GM19328 (cell line): ENCODE measurements at regions not wholly inside any gene's neighbourhood (a gene's known extent, or its start where the extent isn't known, plus 50 kb on each side); places are given as distances from the start of the nearest gene placed in this dataset.

Experiments used
- ATAC-seq: cut with Tn5 transposase; IDR thresholded peaks from one replicate; pipeline ENCODE4 v1.9.1; 2021; ENCODE audit warnings: mild to moderate bottlenecking, moderate library complexity; ENCODE audit not compliant: unreplicated experiment

DNA sequence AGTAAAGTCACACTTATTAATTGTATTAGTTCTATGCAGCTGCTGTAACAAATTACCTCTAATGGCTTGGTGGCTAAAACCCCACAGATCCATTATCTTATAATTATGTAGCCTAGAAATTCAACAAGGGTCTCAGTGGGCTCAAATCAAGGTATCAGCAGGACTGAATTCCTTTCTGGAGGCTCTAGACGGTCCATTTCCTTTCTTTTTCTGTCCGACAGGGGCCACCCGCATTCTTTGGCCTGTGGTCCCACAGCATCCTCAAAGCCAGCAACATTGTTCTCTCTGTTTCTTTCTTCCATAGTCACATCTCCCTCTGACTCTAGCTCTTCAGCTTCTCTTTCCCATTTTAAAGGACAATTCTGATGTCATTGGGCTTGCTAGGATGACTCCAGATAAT is 276.3 kb upstream of the ZNF717 start:
- ATAC-seq: no peak

DNA sequence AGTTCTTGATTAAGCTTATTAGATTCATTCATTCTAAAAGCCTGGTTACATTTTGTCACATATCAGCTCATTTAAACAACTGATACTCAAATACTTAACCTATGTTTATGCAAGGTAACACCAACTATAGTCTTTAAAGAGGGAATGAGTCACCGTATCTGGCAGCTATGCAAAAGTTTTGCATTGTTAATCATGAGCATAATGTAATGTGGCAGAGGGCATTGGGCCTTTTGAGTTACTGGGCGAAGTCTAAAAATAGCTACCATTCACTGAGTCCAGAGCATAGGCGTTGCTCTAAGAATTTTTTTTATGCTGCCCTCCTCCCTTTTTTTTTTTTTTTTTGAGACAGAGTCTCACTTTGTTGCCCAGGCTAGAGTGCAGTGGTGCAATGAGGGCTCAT is 277.7 kb upstream of the ZNF717 start:
- no peak for ATAC-seq

GRCh38 chr3:76063811-76064210 is 278.5 kb upstream of the ZNF717 start:
- no peak for ATAC-seq

DNA sequence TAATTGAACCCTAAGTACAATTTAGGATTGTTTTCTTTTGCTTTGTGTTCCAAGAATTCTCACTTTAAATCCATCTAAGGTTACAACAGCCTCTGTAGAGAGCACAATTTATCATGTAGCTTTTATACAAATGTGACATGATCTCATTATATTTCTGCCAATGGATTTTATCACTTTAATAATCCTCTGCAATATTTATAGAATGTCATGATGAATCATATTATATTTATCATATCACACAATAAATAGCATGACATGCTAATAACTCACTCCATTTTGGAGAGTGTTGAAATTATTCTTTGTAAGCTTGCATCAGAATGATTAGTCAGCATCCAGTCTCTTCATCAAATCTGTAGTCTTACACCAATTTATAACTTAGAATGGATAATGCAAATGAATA is 280.6 kb upstream of the ZNF717 start:
- ATAC-seq: no peak

GRCh38 chr3:76078101-76078500 is 292.8 kb upstream of the ZNF717 start:
- ATAC-seq: no peak

DNA sequence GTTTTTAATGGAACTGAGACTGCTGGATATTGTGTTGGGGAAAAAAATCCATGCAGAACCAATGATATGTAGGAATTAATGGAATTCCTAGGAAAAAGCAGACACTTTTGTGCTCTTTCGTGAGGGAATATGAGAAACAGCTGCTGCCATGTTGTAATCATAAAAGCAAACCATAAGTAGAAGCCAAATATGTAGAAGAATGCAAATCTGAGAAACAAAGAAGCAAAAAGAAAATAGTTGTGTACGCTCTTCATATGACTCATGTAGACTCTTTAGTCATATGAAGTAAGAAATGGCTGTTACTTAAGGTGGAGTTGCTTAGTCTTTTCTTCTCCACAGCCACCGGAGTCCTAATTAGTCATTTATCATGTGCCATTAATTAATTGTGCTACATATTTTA is 298.6 kb upstream of the ZNF717 start:
- no peak for ATAC-seq

DNA sequence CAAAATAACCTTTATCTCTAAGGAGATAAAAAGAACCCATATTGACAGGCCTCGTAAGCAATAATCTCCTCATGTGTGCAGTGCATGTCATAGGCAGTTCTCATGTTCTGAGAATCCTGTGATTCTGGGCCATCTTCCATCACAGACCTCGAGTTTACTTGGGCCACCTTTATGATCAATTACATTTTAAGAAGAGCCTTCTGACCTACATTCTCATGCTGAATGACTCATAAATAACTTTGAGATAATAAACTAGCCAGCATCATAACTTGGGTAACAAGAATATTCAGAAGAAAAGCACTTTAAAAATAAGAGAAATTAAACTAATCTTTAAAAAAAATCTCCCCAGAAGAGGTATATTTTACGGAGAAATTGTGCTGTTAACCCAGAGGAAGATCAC is 310.7 kb upstream of the ZNF717 start:
- no peak for ATAC-seq

DNA sequence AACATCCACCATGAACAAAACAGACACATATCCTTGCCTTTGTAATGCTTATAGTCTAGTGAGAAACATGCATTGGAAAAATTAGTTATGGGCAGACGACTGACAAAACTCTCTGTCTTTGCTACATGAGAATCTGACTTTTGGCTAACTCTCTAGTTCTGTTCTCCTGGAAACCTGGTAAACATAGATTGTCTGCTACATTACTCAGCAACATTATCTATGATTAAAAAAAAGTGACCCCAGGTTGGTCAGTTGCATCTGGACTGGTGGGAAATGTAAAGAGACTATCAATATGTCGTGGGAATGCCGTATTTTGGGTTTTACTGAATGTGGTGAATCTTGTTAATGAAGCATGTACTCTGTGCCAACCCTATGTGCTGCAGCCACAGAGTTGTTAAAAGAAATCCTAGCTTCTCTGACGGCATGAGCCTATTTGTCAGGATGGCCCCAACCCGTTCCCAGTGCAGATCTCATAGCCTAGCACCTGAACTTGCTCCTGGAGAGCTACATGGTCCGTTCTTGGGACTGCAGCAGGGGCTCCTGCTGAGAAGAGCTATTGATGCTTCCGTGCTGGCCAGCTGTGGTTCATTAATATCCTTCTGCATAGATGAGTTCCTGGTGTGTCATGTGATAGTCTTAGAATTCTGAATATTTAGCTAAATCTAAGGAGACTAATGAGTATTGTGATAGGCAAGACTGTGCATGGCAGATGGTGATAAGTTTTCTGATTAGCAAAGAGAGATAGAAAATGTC is 311.7 kb upstream of the ZNF717 start:
- no peak for ATAC-seq

DNA sequence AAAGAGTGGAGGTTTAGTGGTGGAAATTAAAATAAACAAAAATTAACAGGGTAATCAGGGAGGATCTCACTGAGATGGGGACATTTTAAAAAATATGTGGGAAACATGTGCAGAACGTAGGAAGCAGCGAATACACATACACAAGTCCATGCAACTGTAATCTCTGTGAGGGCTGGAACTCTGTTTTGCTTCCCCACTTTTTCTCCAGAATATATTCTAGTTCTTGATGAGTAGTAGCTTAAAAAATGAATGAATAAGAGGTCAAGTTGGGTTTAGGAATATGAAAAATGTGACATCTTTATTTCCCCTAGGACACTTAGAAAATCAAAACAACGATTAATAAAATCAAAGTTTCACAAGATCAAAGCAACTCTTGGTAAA is 312.2 kb upstream of the ZNF717 start:
- ATAC-seq: no peak

DNA sequence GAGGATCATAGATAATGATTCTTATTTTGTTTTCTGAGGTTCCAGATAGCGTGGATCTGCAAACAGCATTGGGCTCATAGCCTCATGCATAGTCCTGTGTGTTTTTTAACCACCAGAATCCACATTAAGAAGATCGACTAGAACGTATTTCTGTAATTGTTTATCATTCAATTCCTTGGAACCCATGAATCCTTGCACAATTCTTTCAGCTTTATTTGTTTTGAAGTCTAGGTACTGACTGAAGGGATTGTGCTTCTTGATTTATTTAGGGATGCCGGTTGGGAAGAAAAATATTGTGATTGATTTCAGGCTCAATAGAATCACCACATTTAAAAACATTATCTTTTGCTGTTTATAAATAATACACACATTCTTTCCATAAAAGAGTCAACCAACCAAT is 314.6 kb upstream of the ZNF717 start:
- no peak for ATAC-seq

DNA sequence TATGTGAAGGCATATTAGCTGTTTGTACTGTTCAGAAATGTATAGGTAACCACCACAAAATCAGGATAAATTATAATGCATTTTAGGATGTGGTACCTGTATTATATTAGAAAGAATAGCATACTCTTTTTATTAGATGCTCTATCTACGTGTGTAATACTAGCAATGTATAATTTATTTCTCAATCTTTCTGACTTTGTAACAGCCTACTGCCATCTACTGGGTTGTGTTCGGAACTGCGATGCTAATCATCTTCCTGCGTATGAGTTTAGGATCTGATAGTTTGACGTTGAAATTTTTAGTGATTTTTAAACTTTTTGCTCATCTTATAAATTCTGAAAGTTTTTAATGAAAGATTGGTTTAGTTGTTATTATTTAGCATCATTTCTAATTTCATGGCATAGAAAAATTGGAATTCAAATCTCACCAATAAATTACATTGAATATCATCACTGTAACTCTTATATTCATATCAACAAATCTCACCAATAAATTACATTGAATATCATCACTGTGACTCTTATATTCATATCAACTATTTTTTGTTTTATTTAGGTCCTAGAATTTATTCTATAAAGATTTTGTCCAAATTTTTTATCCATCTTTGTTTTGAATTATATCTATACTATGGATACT is 322.7 kb upstream of the ZNF717 start:
- no peak for ATAC-seq

GRCh38 chr3:76111808-76112207 is 326.5 kb upstream of the ZNF717 start:
- no peak for ATAC-seq

GRCh38 chr3:76122007-76122406 is 336.7 kb upstream of the ZNF717 start:
- ATAC-seq: no peak

DNA sequence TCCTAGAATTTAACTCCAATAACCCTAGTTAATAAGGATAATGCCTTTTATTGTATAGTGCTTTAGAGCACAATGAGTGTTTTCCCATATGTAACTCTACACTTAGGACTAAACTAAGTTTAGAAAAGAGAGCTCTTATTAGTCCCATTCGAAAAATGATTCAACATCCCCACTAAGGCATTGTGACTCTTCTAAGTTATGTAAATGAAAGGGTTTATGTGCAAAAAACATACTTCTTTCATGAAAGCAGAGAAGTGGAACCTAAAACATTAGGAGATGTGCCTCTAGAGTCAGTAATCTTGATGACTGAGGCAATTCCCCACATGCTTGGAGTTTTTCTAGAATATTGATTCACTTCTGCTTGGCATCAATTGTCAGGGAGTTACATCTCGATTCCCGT is 344.1 kb upstream of the ZNF717 start:
- ATAC-seq: no peak

- ATAC-seq: no peak
These were observed 346.2 kb upstream of the ZNF717 start for GRCh38 chr3:76131396-76132153.

DNA sequence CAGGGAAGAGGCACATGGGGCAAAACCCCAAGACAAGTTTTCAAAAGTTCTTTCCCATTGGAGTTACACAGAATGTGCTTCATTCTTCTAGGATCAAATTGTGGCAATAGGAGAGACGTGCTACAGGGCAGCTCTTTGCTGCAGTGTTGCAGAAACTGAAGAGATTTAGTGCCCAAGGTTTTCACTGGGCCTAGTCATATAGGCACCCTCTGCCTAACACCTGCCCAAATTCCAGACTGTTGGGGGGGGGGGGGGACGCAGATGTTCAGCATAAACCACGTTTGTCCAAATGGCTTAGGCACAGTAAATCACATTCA is 346.8 kb upstream of the ZNF717 start:
- ATAC-seq: no peak

- ATAC-seq: no peak
These were observed 348.8 kb upstream of the ZNF717 start for GRCh38 chr3:76134166-76134565.

DNA sequence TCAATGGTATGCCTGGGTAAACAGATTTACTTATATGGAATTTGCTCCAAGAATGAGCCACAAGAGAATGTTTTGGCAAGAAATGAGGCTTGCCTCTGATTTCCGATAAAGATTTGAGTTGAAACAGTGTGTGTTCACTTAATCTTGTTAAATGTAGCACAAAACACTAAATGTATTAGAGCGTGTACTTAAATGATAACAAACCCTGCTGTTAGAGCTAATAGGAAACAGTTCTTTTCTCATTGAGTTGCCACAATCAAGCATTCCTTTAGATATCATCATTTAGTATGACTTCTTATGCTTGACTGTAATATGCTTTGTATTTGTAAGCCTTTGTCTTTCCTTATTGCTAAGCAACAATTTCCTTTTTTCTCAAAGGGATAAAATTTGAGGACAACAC is 353.6 kb upstream of the ZNF717 start:
- ATAC-seq: no peak

DNA sequence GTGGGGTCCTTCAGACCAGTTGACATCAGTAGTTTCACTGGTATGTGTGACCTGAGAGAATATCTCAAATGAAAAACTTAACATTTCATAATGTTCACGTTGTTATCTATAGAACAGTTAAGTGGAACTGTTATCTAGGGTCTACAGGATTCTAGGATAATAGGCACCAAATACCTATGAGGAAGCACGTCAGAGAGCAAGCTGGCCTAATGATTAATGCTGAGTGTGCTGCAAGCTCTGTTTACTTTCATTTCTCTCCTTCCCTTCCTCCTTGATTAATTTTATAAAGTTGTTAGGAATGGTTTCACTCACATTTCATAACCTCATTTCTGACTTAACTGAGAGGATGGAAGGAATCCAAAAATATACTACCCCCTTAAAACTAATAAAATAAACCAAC is 362.5 kb upstream of the ZNF717 start:
- no peak for ATAC-seq

DNA sequence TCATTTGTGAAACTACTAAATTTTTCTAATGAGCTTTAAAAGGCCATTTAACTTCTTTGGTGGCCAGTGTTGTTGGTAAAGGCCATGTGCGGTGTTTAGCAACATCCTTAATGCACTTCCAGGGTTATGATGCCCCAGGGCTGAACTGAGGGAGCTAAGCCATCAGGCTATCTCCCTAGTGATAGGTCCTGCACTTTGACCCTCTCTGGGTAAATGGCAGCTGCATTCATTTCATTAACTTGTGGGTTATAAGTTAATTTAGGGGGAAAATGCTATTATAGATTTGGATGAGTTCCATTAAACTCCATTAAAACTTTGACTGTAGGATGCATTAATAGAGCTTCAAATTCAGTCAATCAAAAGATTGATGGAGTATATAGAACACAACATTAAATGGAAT is 366.7 kb upstream of the ZNF717 start:
- ATAC-seq: no peak

DNA sequence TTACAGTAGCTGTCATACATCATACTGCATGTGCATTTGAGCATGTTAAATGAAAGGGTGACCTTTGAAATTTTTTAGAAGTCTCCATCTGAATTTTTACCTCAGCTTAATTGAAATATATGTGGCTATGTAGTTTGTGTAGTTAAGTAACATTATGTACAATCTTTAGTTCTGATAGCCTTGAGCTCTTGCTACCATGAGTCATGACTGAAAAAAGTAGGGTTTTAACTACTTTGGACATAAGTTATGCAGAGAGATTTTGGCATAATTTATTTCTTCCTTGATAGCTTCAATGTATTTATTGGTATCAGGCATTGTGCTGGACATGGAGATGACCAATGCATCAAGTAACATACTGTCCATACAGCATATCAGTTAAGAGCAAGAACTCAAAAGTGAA is 376.5 kb upstream of the ZNF717 start:
- ATAC-seq: no peak

DNA sequence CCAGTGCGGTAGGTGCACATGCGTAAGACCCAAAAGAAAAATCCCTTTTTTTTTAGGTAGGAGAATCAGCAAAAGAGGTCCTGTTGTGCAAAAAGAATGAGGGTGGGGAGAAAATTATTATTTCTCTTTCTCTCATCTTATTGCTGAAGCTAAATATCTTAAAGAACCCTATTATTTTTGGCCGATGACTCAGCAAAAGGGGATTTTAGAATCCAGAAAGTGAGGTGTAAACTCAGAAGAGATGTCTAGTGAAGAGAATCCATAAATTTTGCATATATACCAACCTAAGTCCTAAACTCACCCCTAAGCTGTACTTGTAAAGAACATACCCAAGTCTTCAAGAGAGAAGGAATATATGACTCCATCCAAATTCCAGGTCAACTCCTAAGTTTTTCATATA is 386.3 kb upstream of the ZNF717 start:
- no peak for ATAC-seq
